Astrocyte of the spinal cord (primary cell): ENCODE measurements at regions not wholly inside any gene's neighbourhood (a gene's known extent, or its start where the extent isn't known, plus 50 kb on each side); places are given as distances from the start of the nearest gene placed in this dataset.

Experiments
- DNase-seq: peaks from one replicate; pipeline ENCODE4 v3.0.0; 2011; ENCODE audit warnings: low read depth, low spot score
- H3K4me3 ChIP-seq: 2 replicates; pipeline ENCODE4 v1.5.1; 2011; ENCODE audit warnings: low read depth, mild to moderate bottlenecking, low read length, moderate library complexity
- in situ Hi-C: cut with HindIII; loops from 2 replicates; pipeline ENCODE4 v1.10.0; 2017; ENCODE audit warnings: low sequenced_read_pairs
- TF ChIP-seq, protein P1 (sequence below): IDR thresholded peaks from 2 replicates; pipeline ENCODE4 v1.5.1; 2012; ENCODE audit warnings: low read depth, mild to moderate bottlenecking, low read length, inconsistent platforms

DNA sequence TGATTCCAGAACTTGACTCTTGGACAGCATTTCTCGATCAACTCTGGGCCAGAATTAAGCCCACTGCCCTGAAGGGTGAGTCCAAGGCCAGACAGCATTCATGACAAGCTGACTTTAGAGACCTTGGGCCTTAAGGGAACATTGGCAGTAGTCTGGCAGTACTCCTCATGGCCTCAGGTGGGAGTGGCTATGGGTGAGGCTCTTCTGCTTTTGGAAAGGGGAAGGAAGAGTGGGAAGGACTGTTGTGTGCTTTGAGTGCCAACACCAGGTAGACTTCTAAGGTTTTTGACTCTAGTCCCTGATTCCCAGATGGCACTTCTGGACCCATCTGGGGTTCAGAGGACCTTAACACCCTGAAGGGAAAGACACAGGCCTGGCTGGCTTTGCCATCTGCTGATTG, 530.4 kb downstream of the ACTL7B start:
- no peak for DNase-seq
- no peak overlapping the region for H3K4me3 ChIP-seq
- TF ChIP-seq, protein P1, sequence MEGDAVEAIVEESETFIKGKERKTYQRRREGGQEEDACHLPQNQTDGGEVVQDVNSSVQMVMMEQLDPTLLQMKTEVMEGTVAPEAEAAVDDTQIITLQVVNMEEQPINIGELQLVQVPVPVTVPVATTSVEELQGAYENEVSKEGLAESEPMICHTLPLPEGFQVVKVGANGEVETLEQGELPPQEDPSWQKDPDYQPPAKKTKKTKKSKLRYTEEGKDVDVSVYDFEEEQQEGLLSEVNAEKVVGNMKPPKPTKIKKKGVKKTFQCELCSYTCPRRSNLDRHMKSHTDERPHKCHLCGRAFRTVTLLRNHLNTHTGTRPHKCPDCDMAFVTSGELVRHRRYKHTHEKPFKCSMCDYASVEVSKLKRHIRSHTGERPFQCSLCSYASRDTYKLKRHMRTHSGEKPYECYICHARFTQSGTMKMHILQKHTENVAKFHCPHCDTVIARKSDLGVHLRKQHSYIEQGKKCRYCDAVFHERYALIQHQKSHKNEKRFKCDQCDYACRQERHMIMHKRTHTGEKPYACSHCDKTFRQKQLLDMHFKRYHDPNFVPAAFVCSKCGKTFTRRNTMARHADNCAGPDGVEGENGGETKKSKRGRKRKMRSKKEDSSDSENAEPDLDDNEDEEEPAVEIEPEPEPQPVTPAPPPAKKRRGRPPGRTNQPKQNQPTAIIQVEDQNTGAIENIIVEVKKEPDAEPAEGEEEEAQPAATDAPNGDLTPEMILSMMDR = no peak
- in situ Hi-C loops = no loop called here

DNA sequence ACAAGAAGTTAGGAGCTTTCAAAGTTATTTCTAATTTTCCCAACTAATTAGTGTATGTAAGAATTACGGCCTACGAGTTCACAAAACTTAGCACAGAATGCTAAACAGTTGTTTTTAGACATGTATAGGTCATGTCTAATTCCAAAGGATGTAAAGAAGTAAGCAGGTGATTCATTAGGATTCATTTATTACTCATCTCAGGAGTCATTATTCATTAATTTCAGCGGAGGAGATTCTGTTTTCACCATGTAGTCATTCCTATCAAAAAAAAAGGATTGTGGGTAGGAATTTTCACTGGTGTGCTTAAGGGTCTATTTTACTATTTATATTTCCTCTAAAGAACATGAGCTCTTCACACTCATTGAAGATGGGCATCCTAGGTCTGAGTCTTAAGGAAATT, 532.2 kb downstream of the ACTL7B start:
- no peak overlapping the region for H3K4me3 ChIP-seq
- TF ChIP-seq, protein P1 = no peak
- in situ Hi-C loops = no loop called here
- DNase-seq = no peak

DNA sequence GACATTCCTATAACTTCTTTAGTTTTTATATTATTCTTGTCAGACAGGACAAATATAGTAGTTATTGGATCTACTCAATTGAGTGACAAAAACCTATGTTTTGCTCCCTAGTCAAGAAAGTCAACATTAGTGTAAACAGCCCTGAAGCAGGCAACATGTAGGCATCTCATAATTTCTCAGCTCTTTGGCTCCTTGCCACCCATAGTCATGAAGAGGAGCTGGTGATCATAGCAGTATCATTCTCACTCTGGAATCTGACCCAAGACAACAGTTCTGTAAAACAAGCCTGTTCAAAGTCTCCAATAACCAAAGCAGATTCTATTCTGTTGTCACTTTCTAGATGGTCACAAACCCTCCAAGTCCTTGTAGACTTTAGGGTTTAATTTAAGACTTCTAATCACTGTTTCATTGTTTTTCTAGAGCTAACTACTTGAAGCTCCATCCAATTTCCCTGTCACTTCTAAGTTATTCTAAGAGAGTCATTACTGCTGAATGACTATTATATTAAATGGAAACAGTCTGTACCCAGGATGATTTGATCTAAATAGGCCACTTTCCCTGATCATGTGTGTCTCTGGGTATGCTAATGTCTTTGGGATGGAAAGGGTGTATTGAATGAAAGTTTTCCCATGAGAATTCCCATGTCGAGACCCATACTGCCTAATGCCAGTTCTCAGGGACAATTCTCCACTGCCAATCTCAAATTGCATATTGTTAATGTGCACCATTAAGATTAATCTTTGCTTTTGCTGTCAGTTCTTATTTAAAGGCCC, 533.3 kb downstream of the ACTL7B start:
- TF ChIP-seq, protein P1 = no peak
- in situ Hi-C loops = no loop called here
- DNase-seq = no peak
- no peak overlapping the region for H3K4me3 ChIP-seq

DNA sequence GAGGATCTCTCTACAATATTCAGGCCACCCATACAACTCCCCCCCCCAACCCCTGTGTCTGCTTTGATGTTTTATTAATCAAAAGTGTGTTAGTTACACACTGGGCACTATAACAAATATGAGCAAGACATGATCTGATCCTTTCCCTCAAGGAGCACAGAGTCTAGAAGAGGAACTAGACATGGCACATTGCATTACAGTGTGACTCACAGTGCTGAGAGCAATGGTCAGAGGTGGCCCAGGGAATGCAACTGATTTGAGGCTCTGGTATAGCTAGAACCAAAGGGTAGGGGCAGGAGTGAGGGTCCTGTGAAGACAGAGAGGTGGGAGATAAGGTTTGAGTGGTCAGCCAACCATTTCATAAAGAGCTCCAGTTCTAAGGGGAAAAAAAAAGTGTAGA, 539.2 kb downstream of the ACTL7B start:
- no peak overlapping the region for H3K4me3 ChIP-seq
- in situ Hi-C loops = no loop called here
- TF ChIP-seq, protein P1 = no peak
- no peak for DNase-seq

DNA sequence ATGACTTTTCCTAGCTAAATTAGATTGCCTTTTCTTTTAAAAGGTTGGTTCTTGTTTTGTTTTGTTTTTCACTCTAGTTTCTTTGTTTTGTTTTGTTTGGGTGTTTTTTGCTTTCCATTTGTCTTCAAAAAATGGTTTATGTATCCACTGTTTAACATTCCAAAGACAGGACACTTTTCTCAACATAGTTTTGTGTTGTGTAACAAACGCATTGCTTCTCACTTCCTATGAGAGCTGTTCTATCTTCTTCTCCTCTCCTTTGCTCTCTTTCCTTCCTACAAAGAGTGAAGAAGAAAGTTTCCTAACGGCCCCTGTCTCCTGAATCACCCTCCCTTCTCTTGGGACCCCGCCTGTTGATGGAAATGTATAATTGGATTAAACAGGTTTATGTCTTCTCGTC, 539.7 kb downstream of the ACTL7B start:
- DNase-seq = no peak
- H3K4me3 ChIP-seq = no peak overlapping the region
- TF ChIP-seq, protein P1 = no peak
- in situ Hi-C loops = no loop called here

DNA sequence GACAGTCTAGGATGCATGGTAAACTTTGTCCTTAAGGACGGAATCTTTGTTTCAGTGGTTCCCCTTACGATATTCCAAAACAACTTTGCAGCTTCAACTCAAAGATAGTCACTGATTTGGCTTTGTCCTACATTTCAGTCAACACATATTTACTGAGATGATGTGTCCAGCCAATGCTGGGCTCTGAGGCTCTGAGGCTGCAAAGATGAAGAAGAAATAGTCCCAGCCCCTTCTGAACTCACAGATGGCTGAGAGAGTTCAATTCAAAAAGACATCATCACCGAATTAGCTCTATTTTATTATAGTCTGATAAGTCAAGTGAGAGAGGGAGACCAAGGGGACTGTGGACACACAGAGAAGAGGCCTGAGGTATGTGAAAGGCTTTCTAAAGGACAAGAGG, 544.0 kb downstream of the ACTL7B start:
- in situ Hi-C loops = no loop called here
- DNase-seq = no peak
- H3K4me3 ChIP-seq = no peak overlapping the region
- TF ChIP-seq, protein P1 = no peak
